ENCODE measurements at regions not wholly inside any gene's neighbourhood (a gene's known extent, or its start where the extent isn't known, plus 50 kb on each side); places are given as distances from the start of the nearest gene placed in this dataset.

GRCh38 chr6:144689503-144690040 is 404.4 kb downstream of the UTRN start:
- no peak for TF ChIP-seq CTCF (conservative IDR thresholded peaks at IDR 0.05; ENCODE audit: low read depth in 2 of 2)
- no peak for TF ChIP-seq EZH2 (IDR thresholded peaks at IDR 0.05; ENCODE audit: low read depth, unreplicated experiment)

All from GM23338 (cell line).